HG03159 (cell line): ENCODE measurements at regions not wholly inside any gene's neighbourhood (a gene's known extent, or its start where the extent isn't known, plus 50 kb on each side); places are given as distances from the start of the nearest gene placed in this dataset.
"Not testable (repeated sequence)": the region's sequence is repeated elsewhere in the genome, so short reads cannot be mapped to it uniquely, and the experiment has no call there.

Experiments
- ATAC-seq: cut with Tn5 transposase; IDR thresholded peaks from one replicate; pipeline ENCODE4 v1.9.1; 2021; ENCODE audit warnings: mild to moderate bottlenecking, moderate library complexity; ENCODE audit not compliant: unreplicated experiment

DNA sequence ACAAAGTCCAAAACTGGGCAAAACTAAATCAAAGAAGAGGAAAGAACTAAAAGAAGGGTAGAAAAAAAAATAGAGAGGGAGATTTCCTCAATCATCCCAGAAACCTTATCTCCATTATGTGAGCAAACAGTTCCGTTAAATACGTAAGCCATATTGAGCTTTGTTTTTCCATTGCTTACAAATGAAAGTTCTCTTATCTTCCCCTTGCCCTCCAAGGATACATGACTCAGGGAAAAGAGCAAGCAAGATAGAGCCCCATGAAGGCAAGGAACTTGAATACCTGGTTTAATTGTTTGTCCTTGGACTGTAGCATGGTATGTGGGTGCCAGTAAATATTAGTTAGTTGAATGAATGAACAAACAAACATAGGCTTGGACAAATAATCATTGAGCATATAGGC, 126.8 kb upstream of the USP15 start:
- ATAC-seq = no peak

DNA sequence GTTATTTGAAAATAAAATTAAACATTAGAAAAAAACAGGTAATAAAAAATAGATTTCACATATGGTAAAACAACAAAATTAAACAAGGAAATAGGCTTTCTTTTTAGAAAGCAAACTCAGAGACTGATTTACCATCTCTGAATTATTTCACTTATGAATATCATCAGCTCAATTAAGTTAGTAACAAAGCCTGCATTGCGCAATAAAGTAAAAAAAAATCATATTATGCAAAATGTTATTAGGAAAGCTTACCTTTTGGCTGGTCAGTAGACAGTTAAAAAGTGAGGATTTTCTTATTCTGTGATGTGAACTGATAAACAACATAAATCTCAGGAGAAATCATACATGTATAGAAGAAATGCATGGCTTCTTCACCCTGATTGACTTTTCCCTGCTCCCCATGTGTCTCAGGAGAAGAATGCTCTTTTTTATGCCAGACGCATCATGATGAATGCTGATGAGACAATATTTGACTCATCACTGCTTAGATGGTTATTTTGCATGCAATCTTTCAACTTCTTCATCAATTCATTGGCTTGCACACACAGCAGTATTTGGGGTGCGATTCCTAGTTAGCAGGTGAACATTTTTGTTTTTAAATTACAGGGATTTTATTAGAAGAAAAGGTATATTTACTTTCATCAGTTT, 124.5 kb upstream of the USP15 start:
- no peak for ATAC-seq

DNA sequence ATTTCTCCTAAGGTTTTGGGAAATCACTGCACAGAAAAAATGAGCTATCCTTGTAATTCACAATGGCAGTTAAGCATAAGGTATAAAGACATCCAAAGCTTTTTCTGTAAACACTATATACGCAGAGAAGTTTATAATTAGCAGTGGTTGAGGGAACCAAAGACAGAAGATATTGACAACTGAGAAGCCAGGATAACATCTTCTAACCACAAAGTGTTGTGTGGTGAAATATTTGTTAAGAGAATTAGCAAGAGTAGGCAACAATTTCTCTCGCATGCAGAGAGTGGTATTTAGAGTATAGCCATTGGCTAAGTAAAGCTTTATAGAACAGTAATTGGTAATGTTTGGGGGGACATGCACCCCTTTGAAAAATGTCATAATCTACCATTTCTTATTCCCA, 123.7 kb upstream of the USP15 start:
- no peak for ATAC-seq

DNA sequence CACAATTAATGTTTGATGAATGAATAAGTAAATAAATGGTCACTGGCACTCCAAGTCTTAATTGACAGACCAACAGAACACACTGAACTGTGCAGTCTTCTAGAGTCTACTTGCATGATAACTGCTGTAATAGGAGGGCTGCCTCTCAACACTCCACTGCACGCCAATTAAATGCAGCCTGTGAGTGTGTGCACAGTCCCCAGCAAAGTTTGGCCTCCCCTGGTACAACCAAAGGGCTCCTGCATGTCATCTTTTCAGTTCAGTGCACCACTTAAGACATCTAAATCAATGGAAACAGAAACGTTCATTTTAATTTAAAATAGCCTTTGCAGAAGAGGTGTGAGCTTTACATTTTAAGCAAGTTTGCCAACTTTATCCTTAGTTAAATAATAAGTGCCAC, 121.7 kb upstream of the USP15 start:
- no peak for ATAC-seq

DNA sequence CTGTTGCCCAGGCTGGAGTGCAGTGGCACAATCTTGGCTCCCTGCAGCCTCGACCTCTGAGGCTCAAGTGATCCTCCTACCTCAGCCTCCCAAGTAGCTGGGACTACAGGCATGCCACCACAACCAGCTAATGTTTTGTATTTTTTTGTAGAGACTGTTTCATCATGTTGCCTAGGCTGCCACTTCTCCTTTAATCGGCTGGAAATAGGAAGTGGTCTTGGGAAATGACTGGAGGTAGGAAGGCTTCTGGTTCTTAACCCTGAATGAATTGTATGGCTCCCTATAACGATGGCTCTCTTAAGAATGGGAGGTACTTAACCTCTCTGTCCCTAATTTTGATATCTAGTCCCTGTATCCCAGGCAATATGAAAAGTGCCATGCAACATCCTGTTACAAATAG, 113.9 kb upstream of the USP15 start:
- ATAC-seq = no peak

DNA sequence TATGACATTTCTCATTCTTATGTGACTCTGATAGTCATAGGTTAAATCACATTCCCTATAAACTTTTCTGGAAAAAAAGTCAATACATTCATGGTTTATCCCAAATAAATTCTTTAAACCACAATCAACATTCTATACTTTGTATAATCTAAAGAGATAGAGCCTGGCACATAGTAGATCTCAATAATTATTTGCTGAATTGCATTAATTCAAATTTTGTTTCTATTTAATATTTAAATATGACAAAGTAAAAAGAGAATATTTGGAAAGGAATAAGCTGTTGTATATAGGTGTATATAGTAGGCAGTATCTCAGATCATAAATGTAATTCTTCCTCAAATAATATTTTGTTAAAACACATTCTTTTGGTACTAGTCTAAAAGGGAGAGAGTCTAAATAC, 102.2 kb upstream of the USP15 start:
- ATAC-seq = no peak

DNA sequence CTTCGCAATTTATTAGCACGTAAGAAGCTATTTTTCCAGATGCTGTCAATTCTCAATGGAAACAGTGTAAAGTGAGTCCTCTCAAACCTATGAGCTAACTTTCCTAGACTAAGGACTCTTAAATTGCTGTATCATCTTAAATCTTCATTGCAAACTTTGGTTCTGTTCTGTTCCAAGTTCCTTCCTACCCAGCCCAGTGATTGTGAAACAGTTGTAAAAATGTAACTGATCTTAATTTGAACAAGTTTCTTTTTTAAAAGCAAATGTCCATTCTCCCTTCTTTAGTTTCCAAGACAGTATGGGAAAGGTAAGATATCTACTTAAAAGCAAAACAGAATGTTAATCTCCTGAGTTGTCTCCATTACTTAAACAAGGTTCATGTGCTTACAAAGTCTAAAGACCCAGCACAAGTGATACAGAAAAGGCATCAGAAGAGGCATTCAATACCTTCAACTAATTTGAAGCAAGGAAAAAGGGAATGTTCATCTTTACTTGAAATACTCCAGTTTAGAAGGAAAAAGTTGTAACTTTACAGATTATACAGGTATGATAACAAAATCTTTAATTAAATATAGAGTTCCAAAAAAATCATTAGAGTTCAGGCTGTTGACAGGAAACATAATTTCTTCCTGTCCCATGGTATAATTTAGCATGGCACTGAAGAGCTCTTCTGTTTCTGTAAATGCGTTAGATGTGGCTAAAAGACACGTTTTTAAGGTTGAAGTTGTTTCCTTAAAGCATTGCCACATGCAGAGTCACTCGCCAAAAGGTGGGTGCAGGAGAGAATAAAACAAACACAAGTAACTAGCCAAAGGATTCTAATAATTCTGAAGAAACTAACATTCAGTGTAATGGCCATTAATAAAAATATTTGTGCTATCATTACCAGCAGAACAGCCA, 101.5 kb upstream of the USP15 start:
- no peak for ATAC-seq

DNA sequence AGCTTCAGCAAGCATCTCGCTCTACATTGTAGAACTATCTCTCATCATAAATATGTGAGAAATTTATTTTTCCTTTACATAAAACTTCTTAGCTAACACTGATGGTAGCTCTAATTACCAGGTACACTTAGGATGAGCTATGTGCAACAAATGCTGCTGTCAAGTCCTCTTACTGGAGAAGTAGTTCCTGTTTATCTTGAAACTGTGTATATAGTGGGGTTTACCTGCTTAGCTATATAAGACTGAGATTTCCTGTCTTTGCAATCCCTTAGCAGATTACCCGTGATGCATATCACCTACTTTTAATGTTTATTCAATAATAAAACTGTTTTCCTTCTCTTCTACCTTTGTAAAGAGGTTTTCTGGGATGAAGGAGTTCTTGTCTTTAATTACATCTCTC, 98.0 kb upstream of the USP15 start:
- no peak for ATAC-seq

DNA sequence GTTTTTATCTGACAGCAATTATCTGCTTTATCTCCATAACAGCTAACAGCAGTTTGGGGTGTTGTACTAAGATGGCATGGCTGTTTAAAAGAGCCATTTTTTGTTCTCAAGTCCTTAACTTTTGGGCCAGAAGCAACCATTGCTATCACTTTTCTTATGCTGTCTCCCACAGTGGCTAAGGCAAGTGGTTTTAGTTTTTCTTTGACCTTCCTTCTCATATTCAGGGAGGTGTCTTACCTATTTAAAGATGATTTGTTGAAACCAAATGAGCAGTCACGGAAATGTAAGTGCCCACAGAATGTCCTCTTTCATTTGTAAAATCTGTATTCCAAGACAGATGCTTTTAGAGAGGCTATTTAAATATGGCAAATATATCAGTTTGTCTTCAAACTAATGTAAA, 96.8 kb upstream of the USP15 start:
- no peak for ATAC-seq

DNA sequence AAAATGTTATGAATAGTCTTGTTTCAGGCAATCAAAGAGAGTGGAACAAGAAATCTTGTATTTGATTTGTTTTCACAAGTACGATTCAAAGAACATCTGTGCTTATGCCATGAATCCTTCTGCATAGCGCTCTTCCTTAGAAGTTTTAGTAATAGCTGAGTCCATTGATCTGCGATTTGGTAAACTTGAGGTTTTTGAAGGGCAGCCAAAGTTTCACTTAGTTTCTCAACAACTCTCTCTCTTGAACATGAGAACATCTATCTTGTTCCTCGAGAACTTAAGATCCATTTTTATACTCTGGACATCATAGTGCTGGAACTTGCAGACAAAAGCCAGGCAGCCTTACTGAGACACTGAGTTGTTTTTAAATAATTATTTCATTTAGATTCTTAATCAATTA, 96.2 kb upstream of the USP15 start:
- ATAC-seq = no peak

DNA sequence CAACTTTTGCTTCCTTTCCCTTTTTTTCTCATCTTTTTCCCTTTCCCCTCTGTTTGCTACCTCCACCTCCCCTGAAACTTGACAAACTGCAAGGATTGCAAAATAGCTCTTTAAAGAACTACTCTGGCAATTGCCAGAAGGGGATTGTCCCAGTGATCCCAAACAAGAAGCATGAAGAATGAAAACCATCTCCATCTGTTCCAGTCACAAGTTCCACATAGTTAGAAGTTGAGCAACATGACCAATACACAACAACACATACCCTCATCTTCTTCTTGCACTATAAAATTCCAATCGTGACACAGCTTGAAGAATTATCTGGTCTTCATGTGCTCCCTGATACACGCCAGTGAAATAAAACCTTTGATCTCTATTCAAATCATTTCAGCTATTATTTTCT, 93.7 kb upstream of the USP15 start:
- no peak for ATAC-seq

DNA sequence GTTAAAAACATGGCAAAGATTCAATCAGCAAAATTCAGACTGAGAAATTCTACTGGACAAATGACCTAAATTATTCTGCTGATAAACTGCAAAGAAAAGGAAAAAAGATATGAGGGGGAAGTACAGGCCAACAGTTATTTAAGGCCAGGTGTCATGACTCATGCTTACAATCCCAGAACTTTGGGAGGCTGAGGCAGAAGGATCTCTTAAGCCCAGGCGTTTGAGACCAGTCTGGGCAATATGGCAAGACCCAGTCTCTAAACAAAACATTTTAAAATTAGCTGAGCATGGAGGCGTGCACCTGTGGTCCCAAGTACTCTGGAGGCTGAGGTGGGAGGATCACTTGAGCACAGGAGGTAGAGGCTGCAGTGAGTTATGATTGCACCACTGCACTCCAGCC, 91.8 kb upstream of the USP15 start:
- ATAC-seq = no peak

DNA sequence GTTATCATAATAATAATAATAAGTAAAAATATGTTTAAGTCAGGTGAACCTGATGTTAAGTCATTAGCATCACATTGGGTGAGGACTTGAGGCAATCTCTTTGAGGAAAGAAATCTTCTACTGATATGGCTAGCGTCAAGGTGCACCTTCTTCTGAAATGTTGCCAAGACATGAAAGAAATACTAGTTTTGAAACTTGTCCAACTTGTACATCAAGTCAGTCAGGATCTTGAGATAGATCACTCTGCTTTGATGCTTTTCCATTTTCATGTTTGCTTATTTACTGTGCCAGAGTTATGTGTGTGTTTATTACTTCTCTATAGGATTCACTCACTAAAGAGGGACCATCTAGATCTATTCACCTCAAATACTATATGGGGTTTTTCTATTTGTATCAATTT, 90.0 kb upstream of the USP15 start:
- no peak for ATAC-seq

DNA sequence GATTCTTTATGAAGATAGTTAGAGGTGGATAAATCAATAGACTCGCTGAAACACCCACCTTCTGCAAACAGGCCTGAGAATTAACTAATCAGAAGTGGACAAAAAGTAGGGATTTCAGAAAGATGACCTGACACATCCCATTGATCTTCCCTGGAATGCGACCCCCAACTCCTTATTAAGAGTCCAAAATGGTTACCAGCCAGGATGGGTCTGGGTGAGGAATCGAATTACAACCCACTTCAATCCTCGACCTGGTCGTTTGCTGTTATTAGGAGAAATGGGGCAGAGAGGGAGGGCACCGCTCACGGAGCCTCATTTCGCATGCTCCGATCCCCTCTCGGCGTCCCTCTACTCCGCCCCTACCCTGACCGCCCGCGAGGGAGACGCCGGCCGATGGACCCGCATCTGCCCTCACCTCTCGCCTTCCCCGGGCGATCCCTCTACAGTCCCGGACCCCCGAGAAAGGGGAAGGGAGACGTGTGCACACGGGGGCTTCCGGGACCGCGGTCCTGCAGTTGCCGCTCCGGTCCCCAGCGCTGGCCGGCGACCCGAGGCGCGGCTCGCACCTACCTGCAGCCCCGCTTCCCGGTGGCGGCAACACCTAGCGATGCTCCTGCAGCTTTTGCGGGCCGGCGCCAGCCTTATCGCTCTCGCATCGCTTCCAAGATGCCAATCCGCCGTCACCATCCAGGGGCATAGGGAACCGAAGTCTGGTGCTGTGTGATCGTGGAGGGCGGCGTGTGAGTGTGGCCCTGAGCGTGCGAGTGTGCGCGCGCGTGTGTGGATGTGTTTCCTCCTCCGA, 69.3 kb upstream of the USP15 start:
- ATAC-seq = no peak

DNA sequence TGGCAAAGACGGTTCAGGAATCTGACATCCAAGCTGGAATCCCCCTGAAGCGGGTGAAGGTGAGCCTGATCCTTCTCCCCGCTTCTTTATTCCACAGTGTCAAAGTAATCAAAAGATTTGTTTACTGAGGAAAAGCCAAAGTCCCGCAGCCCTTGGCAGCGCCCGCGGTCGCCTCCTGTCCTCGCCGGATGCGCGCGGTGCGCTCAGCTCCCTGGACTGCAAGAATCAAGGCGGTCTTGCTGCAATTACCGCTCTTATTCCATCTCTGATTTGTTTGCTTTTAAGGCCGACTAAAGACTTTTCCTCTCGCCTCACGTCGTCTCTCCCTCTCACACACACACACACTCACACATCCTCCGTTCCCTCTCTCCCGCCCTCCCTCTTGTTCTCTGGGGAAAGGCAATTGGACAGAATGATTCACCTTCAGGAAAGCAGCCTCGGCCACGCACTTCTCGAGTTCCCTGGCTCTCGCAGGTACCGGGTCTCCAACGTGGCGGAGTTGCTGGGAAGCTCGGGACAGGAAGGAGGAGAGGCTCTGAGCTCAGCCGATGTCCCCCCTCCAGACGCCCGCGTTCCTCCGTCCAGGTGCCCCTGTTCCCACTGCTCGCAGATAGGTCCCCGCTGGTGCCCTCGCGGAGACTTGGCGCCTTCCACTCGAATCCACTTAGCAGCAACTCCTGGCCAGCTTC, 68.6 kb upstream of the USP15 start:
- no peak for ATAC-seq

DNA sequence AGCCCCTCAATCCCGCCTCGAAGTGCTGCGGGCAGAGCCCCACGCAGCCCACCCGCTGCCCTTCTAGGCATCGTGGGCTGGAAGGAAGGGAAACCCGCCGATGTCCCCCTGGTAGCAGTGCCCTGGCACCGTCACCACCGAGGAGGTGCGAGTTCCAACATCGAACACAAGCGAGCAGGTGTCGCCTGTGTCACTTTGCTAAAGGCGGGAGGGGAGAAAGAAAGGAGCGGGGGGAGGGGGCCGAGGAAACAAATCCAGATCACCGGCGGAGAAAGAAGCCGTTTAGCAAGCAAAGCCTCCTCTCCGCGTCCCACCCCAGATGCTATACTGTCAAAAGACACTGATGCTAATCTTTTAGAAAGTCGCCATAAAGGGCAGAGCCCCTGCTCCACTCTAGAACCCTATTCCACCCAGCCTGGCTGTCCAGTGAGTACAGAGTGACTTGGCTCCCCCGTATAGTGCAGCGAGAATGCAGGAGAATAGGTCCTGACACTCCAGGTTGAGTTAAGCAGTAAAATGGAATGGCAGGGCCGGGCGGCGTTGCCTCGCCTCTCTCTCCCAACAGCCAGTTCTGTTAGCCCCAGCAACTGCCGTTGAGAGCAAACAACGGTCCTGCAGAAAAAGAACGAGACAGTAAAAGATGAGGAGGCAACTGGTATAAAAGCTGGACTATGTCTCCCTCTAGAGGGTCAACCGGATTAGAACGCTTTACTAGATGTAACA, 67.9 kb upstream of the USP15 start:
- peak; percentile 95 for ATAC-seq

DNA sequence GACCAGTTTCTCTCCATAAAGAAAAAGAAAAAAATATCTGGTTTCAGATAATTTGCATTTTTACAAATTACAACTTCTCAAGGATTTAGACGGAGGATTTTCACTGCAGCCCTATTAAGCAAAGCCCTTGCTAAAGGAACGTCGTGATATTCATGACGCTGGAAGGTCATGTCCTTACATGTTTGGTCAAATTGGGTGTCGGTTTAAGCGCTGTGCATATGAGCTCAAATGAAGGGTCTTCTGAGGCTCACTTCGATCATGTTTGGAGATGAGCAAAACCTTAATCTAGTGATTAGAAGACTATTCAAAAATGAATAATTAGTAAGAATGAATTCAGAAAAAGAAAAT, 67.3 kb upstream of the USP15 start:
- peak; percentile 16 for ATAC-seq

DNA sequence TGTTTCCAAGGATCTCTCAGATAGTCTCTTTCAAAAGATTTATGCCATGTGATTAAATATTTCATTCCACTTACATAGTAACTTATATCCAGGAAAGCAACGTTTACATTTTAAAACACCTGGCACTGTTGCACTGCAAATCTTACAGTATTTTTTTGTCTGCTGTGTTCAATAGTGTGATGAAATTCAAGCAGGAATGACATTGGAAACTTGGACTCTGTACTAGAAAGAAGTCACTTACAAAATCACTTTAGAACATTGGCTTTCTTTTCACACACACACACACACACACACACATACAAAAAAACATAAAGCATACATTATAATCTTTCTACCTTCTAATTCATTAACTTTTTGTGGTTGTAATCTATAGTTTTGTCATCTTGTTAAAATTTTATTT, 66.2 kb upstream of the USP15 start:
- no peak for ATAC-seq

DNA sequence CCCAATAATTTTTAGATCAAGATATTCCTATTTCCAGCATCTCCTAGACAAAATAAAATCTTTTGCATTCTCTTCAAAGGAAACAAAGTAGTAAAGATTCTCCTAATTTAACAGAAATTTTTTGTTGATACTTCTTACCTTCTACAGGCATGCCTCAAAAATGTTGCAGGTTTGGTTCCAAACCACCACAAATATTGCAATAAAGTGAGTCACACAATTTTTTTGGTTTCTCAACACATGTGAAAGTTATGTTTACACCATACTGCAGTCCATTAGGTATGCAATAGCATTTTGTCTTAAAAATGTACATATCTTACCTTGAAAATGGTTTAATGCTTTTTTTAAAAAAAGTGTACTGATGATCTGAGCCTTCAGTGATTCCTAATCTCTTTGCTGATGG, 65.6 kb upstream of the USP15 start:
- no peak for ATAC-seq

DNA sequence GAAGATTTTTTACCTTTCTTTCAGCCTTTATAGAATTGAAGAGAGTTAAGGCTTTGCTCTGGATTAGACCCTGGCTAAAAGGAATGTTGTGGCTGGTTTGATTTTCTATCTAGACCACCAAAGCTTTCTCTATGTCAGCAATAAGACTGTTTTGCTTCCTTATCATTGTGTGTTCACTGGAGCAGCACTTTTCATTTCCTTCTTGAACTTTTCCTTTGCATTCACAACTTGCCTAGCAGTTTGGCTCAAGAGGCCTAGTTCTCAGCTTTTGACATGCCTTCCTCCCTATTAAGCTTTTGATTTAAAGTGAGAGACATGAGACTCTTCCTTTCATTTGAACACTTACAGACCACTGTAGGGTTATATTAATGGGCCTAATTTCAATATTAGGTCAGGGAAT, 64.1 kb upstream of the USP15 start:
- ATAC-seq = no peak

DNA sequence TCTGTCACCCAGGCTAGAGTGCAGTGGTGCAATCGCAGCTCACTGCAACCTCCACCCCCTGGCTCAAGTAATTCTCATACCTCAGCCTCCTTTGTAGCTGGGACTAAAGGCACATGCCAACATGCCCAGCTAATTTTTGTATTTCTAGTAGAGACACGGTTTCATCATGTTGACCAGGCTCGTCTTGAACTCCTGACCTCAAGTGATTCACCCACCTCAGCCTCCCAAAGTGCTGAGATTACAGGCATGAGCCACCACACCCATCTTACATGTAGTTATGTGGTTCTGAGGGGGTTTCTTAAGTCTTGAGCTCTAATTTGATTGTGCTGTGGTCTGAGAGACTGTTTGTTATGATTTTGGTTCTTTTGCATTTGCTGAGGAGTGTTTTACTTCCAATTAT, 57.3 kb upstream of the USP15 start:
- not testable (repeated sequence) for ATAC-seq
